Suprapubic skin (tissue), 4 donors: ENCODE measurements at regions not wholly inside any gene's neighbourhood (a gene's known extent, or its start where the extent isn't known, plus 50 kb on each side); places are given as distances from the start of the nearest gene placed in this dataset.

Source experiments
- DNase-seq, 2 donors: peaks; one replicate each; pipeline ENCODE4 v3.0.0-alpha.2; 2019; ENCODE audit warnings: low spot score in 2 of 2
- H3K27ac ChIP-seq: fragments of 200-600 bp; sonication (generic); one replicate; pipeline ENCODE4 v1.5.1; 2019
- H3K27me3 ChIP-seq: fragments of 200-600 bp; sonication (generic); one replicate; pipeline ENCODE4 v1.5.1; 2019
- H3K36me3 ChIP-seq: fragments of 200-600 bp; sonication (generic); one replicate; pipeline ENCODE4 v1.5.1; 2019
- H3K4me1 ChIP-seq: fragments of 200-600 bp; sonication (generic); one replicate; pipeline ENCODE4 v1.5.1; 2019
- H3K4me3 ChIP-seq: fragments of 200-600 bp; sonication (generic); one replicate; pipeline ENCODE4 v1.5.1; 2019; ENCODE audit warnings: mild to moderate bottlenecking
- H3K9me3 ChIP-seq: fragments of 200-600 bp; sonication (generic); one replicate; pipeline ENCODE4 v1.5.1; 2019
- EP300 ChIP-seq: sonication (generic); formaldehyde crosslinking; IDR thresholded peaks from one replicate; pipeline ENCODE4 v1.6.1; 2017; ENCODE audit warnings: antibody characterized with exemption
- POLR2A ChIP-seq, 2 donors: fragments of 450-650 bp; IDR thresholded peaks; one replicate each; pipeline ENCODE4 v1.6.1; 2017; ENCODE audit warnings: antibody characterized with exemption in 2 of 2, mild to moderate bottlenecking in 2 of 2, moderate library complexity in 2 of 2
- POLR2AphosphoS5 ChIP-seq, 3 donors: sonication (generic); formaldehyde crosslinking; IDR thresholded peaks; one replicate each; pipeline ENCODE4 v1.6.1; 2017; ENCODE audit warnings: antibody characterized with exemption in 3 of 3
- WGBS: methylation state at CpG from one replicate; pipeline ENCODE4 v1.1.5; 2018; 5-methylcytosine and 5-hydroxymethylcytosine counted together
- TF ChIP-seq, protein P1 (sequence below), 2 donors: fragments of 200-600 bp in 1 of 2; fragments of 450-650 bp in 1 of 2; sonication (generic) in 1 of 2; IDR thresholded peaks; one replicate each; pipeline ENCODE4 v1.5.1; 2016 to 2019; ENCODE audit warnings: antibody characterized with exemption in 2 of 2, mild to moderate bottlenecking in 1 of 2, moderate library complexity in 1 of 2

DNA sequence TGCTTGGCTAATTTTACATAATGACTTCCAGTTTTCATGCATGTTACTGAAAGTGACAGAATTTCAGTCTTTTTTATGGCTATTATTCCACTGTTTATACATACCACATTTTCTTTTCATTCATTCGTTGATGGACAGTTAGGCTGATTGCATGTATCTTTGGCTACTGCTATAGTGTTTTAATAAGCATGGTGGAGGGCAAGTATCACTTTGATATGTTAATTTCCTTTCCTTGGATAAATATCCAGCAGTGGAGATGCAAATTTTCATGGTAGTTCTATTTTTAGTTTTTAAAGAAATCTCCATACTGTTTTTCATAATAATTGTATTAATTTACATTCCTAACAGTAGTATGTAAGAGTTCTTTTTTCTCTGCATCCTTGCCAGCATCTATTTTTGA is 297.9 kb downstream of the PRR16 start:
- H3K9me3 ChIP-seq, result no peaks in the 10 kb centered on the region
- H3K4me1 ChIP-seq, result peaks cover under 1% of the 10 kb centered on the region
- DNase-seq, result no peak
- no peaks in the 10 kb centered on the region for H3K36me3 ChIP-seq
- WGBS, result 61% methylated on average over 1 of the region's 1 CpG
- no peak overlapping the region for H3K4me3 ChIP-seq
- TF ChIP-seq EP300, result no peak
- TF ChIP-seq, protein P1, sequence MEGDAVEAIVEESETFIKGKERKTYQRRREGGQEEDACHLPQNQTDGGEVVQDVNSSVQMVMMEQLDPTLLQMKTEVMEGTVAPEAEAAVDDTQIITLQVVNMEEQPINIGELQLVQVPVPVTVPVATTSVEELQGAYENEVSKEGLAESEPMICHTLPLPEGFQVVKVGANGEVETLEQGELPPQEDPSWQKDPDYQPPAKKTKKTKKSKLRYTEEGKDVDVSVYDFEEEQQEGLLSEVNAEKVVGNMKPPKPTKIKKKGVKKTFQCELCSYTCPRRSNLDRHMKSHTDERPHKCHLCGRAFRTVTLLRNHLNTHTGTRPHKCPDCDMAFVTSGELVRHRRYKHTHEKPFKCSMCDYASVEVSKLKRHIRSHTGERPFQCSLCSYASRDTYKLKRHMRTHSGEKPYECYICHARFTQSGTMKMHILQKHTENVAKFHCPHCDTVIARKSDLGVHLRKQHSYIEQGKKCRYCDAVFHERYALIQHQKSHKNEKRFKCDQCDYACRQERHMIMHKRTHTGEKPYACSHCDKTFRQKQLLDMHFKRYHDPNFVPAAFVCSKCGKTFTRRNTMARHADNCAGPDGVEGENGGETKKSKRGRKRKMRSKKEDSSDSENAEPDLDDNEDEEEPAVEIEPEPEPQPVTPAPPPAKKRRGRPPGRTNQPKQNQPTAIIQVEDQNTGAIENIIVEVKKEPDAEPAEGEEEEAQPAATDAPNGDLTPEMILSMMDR (IDR thresholded peaks at IDR 0.05), result no peak
- no peak for TF ChIP-seq POLR2A (IDR thresholded peaks at IDR 0.05)
- TF ChIP-seq POLR2AphosphoS5 (IDR thresholded peaks at IDR 0.05), result no peak
- no peak overlapping the region for H3K27ac ChIP-seq
- no peaks in the 10 kb centered on the region for H3K27me3 ChIP-seq

DNA sequence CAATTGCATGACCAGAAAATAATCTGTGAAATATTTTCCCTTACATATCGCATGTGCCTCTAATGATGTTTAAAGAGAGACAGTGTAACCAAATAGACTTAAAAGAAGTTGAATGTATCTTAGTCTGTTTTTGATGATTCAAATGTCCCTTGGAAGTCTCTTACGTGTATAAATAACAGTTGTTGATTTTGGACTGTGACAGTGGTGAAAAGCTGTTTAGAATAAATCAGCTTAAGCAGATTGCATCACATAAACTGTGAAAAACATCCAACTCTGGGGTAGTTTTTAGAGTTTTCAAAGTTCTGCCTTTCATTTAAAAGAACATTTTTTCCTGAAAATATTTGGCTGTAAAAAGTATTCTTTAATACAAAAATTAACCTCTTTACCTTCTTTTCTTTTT is 301.1 kb downstream of the PRR16 start:
- TF ChIP-seq POLR2AphosphoS5 (IDR thresholded peaks at IDR 0.05) (no peak), EP300 (no peak)
- TF ChIP-seq, protein P1 (IDR thresholded peaks at IDR 0.05), result no peak
- Histone ChIP-seq H3K36me3 (no peaks in the 10 kb centered on the region), H3K27ac (no peak overlapping the region), H3K9me3 (no peaks in the 10 kb centered on the region), H3K4me3 (no peak overlapping the region), H3K27me3 (no peaks in the 10 kb centered on the region), H3K4me1 (peaks cover 8% of the 10 kb centered on the region)
- DNase-seq, result no peak
- WGBS, result 44% methylated on average over 2 of the region's 2 CpGs

DNA sequence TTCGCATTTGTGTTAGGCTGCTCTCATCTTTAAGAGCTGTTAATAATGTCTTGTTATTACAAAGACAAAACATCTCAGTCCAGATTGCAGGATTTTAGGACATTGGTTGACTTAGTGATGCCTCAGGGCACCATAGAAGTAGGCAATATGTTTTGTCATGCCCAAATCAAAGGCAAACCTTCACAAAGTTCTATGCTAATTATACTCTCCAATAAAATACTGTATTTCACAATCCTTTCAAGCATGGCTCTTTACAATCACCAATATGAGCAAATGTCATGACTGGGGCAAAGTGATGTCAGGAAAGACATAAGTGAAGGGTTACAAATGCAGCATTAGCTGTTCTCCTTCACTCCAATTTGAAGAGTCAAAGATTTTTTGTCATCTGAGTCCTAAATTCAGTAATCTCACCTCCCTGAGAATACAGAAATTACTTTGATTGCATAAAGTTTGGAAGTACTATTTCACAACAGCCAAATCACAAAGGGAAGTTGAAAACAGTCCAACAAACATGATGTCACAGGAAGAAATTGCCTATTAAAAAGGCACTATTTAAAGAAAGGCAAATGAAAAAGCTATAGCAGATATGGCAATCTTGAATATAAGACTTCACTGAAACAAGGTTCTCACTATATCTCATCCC is 303.2 kb downstream of the PRR16 start:
- no peak overlapping the region for H3K27ac ChIP-seq
- 44% methylated on average over 1 of the region's 1 CpG for WGBS
- DNase-seq, result no peak
- H3K36me3 ChIP-seq, result no peaks in the 10 kb centered on the region
- H3K4me3 ChIP-seq, result no peak overlapping the region
- H3K27me3 ChIP-seq, result no peaks in the 10 kb centered on the region
- no peaks in the 10 kb centered on the region for H3K9me3 ChIP-seq
- peaks cover 8% of the 10 kb centered on the region for H3K4me1 ChIP-seq
- TF ChIP-seq, protein P1 (IDR thresholded peaks at IDR 0.05), result no peak
- no peak for TF ChIP-seq POLR2AphosphoS5 (IDR thresholded peaks at IDR 0.05)

DNA sequence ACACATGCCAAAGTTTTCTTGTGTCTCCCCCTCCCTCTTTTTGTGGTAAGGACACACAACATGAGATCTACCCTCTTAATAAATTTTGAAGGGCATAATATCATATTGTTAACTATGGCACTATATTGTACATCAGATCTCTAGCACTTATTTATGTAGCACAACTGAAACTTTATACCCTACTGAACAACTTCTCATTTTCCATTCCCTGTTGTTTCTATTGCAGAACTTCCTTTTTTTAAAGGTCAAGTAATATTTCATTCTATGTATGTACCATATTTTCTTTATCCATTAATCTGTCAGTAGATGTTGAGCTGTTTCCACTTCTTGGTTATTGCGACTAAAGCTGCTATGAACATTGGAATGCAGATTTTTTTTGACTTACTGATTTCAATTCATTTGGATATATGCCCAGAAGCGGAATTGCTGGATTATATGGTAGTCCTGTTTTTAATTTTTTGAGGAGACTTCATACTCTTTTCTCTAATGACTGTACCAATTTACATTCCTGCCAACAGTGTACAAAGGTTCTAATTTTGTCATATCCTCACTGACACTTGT is 305.3 kb downstream of the PRR16 start:
- TF ChIP-seq EP300, result no peak
- TF ChIP-seq, protein P1 (IDR thresholded peaks at IDR 0.05), result no peak
- TF ChIP-seq POLR2AphosphoS5 (IDR thresholded peaks at IDR 0.05), result no peak
- TF ChIP-seq POLR2A (IDR thresholded peaks at IDR 0.05), result no peak

DNA sequence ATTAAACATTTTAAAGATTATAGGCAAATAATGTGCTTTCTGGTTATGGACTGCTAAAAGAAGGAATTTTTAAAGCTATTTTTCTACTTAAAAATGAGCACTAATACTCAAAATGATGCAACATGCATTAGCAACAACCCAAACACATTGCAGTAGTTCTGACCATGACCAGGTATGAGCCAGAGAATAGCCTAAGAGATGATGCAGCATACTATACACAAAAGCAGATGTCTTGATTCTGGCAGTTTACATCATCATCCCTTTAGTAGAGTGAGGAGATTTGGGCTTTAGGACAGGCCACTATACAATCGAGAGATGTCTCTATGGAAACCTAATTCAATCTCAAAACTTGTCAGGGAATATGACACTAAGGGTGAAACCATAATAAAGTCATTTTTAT is 307.1 kb downstream of the PRR16 start:
- no peak for DNase-seq
- TF ChIP-seq EP300, result no peak
- TF ChIP-seq, protein P1 (IDR thresholded peaks at IDR 0.05), result no peak
- TF ChIP-seq POLR2AphosphoS5 (IDR thresholded peaks at IDR 0.05), result no peak
- TF ChIP-seq POLR2A (IDR thresholded peaks at IDR 0.05), result no peak
- no peak overlapping the region for H3K27ac ChIP-seq
- no peaks in the 10 kb centered on the region for H3K9me3 ChIP-seq
- no peaks in the 10 kb centered on the region for H3K27me3 ChIP-seq
- H3K36me3 ChIP-seq, result no peaks in the 10 kb centered on the region
- WGBS, result 83% methylated on average over 1 of the region's 1 CpG
- H3K4me3 ChIP-seq, result no peak overlapping the region
- peaks cover 8% of the 10 kb centered on the region for H3K4me1 ChIP-seq

More for the DNA sequence above, 305.3 kb downstream of the PRR16 start:
- DNase-seq, result no peak
- Histone ChIP-seq H3K9me3 (no peaks in the 10 kb centered on the region), H3K4me3 (no peak overlapping the region), H3K27ac (no peak overlapping the region), H3K4me1 (peaks cover 8% of the 10 kb centered on the region), H3K27me3 (no peaks in the 10 kb centered on the region), H3K36me3 (no peaks in the 10 kb centered on the region)
- WGBS, result 31% methylated on average over 2 of the region's 2 CpGs
